H1 (cell line): ENCODE measurements at regions not wholly inside any gene's neighbourhood (a gene's known extent, or its start where the extent isn't known, plus 50 kb on each side); places are given as distances from the start of the nearest gene placed in this dataset.

ENCODE experiments used
- JUN ChIP-seq: IDR thresholded peaks from 2 replicates; pipeline ENCODE4 v1.6.1; 2011; ENCODE audit warnings: low read depth, mild to moderate bottlenecking, improper control_type of control experiment, low read length
- SAP30 ChIP-seq: fragments of 300-600 bp; sonication (generic); IDR thresholded peaks from 2 replicates; pipeline ENCODE4 v1.7.1; 2012; ENCODE audit warnings: low read length, moderate library complexity, mild to moderate bottlenecking, inconsistent platforms; ENCODE audit not compliant: insufficient read depth, insufficient replicate concordance

GRCh38 chr13:107217251-107217650 is 649.3 kb upstream of the ARGLU1 start (continued):
- TF ChIP-seq JUN (no peak), SAP30 (no peak)
- TF ChIP-seq, all 59 proteins: peak for 0
